Fibroblast of mammary gland (primary cell): ENCODE measurements at regions not wholly inside any gene's neighbourhood (a gene's known extent, or its start where the extent isn't known, plus 50 kb on each side); places are given as distances from the start of the nearest gene placed in this dataset.

Experiments
- DNase-seq: peaks from one replicate; pipeline ENCODE4 v3.0.0-alpha.2; 2010; ENCODE audit warnings: low read depth
- H3K4me3 ChIP-seq: 2 replicates; pipeline ENCODE4 v1.5.1; 2011; ENCODE audit warnings: low read depth, mild to moderate bottlenecking, low read length, moderate library complexity; ENCODE audit not compliant: control insufficient read depth
- CTCF ChIP-seq: conservative IDR thresholded peaks from 2 replicates; pipeline ENCODE4 v1.5.1; 2011; ENCODE audit warnings: low read depth, low read length, inconsistent platforms; ENCODE audit not compliant: control insufficient read depth, insufficient read depth

DNA sequence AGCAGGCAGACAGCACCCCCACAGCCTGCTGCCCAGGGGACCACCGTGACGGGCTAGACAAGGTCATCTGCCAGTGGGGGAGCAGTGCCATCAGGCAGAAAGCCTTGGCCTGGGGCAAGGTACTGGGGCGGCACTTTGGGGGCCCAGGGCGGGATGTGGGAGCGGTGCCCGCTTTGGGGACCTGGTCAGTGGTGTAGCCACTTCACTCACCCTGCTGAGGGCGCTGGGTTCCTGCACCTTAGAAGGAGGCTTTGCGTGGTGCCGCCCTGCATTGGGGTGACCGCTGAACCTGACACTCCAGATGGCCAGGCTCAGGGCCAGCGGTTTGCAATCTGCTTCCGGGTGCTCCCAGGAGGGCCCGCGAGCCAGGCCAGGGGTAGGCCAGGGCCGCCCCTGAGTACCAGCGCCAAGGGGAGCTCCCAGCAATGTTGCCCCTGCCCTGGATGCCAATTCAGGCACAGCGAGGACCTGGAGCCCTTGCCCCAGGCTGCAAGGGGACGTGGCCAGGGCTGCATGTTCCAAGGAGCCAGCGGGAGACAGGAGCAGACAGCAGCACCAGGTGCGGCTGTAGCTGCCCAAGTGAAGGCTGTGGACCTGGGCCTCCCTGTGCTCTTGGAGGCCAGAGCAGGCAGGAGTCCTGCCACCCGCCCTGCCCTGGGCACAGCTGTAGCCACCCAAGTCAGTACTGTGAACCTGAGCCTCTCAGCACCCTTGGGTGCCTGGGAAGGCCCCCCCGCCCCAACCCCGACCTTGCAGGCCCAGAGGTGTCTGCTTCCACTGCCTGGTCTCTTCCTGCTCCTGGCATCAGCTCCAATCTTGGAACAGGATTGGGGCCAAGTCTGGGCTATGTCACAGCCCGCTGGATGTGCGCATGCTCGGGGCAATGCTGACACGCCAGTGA lies 550.7 kb downstream of the SLC6A15 start:
- no peak for TF ChIP-seq CTCF
- no peak for DNase-seq
- no peak overlapping the region for H3K4me3 ChIP-seq

- no peak for TF ChIP-seq CTCF
- H3K4me3 ChIP-seq = no peak overlapping the region
- DNase-seq = no peak
These were observed 555.3 kb downstream of the SLC6A15 start for GRCh38 chr12:84357314-84357713.

GRCh38 chr12:84356224-84356623 lies 556.4 kb downstream of the SLC6A15 start:
- no peak overlapping the region for H3K4me3 ChIP-seq
- no peak for DNase-seq
- TF ChIP-seq CTCF = no peak

- no peak for DNase-seq
- TF ChIP-seq CTCF = no peak
- no peak overlapping the region for H3K4me3 ChIP-seq
These were observed 557.0 kb downstream of the SLC6A15 start for GRCh38 chr12:84355561-84355960.

DNA sequence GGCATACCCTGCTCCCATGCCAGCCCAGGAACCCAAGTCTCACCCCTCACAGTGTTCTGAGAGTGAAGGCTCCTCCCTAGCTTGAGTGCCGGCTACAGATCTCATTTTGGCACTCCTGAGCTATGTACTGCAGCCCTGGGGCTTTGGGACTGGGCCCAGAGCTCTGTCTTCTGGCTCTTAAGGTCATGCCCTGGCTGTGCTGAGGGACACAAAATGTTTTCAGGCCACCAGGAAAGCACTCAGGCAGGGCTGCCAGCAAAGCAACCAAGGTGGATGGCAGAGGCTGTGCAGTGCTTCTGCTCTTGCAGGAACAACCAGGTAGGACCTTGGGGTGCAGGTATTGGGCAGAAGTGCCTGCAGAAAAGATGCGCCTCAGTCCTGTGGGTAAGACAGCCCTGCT lies 564.0 kb downstream of the SLC6A15 start:
- no peak for DNase-seq
- no peak for TF ChIP-seq CTCF
- H3K4me3 ChIP-seq = no peak overlapping the region

- no peak for DNase-seq
- no peak for TF ChIP-seq CTCF
- H3K4me3 ChIP-seq = no peak overlapping the region
These were observed 571.0 kb downstream of the SLC6A15 start for GRCh38 chr12:84341467-84342193.
